H1 (cell line): ENCODE measurements at regions not wholly inside any gene's neighbourhood (a gene's known extent, or its start where the extent isn't known, plus 50 kb on each side); places are given as distances from the start of the nearest gene placed in this dataset.

ENCODE experiments used
- CTCF ChIA-PET: fragments of 300-600 bp; sonication (Branson Sonifier 250); formaldehyde crosslinking; loops from one replicate; lab custom pipeline; 2021; ENCODE audit not compliant: partially characterized antibody; lab: Charles Lee
- POLR2A ChIA-PET: fragments of 300-600 bp; sonication (Branson Sonifier 250); formaldehyde crosslinking; loops from one replicate; lab custom pipeline; 2021; ENCODE audit warnings: inconsistent platforms; ENCODE audit not compliant: partially characterized antibody; lab: Charles Lee
- DNase-seq, 2 experiments: peaks; one replicate each; pipeline versions ENCODE4 v3.0.0 to v3.0.0-alpha.2; 2010 to 2022; ENCODE audit warnings: low spot score in 2 of 2, low read depth in 1 of 2, mixed read lengths in 1 of 2
- FAIRE-seq: peaks from 2 replicates; lab custom pipeline; 2011; peaks lifted over from hg19 to GRCh38; lab: Jason Lieb, UNC
- H2AFZ ChIP-seq: 2 replicates; pipeline ENCODE4 v1.8.1; 2012; ENCODE audit warnings: low read length, inconsistent platforms
- H2AK5ac ChIP-seq: 2 replicates; pipeline ENCODE4 v1.6.1; 2013; ENCODE audit warnings: low read depth, low read length
- H2BK120ac ChIP-seq: replicated peaks from 2 replicates; pipeline ENCODE3; 2013; ENCODE audit warnings: low read depth, low read length, inconsistent platforms
- H2BK12ac ChIP-seq: 2 replicates; pipeline ENCODE4 v1.6.1; 2013; ENCODE audit warnings: low read depth, low read length
- H2BK15ac ChIP-seq: 2 replicates; pipeline ENCODE4 v1.6.1; 2013; ENCODE audit warnings: low read length
- H2BK20ac ChIP-seq: 2 replicates; pipeline ENCODE4 v1.6.1; 2013; ENCODE audit warnings: low read length
- H2BK5ac ChIP-seq: 2 replicates; pipeline ENCODE4 v1.6.1; 2013; ENCODE audit warnings: low read depth, low read length
- H3K14ac ChIP-seq: 2 replicates; pipeline ENCODE4 v1.6.1; 2013; ENCODE audit warnings: inconsistent platforms; ENCODE audit not compliant: insufficient read length
- H3K18ac ChIP-seq: 2 replicates; pipeline ENCODE4 v1.6.1; 2013; ENCODE audit warnings: low read length; ENCODE audit errors: extremely low read depth
- H3K23ac ChIP-seq: 2 replicates; pipeline ENCODE4 v1.6.1; 2013; ENCODE audit warnings: inconsistent platforms; ENCODE audit not compliant: insufficient read length
- H3K23me2 ChIP-seq: 2 replicates; pipeline ENCODE4 v1.6.1; 2013; ENCODE audit warnings: low read depth, low read length
- H3K27ac ChIP-seq: 2 replicates; pipeline ENCODE4 v1.6.1; 2011; ENCODE audit warnings: low read depth, low read length, inconsistent platforms
- H3K27me3 ChIP-seq, 4 experiments: replicated peaks in 1 of 4; 1 replicate in 1 of 4; 2 replicates in 3 of 4; pipeline versions ENCODE4 v1.6.1 to v1.8.1; 2011 to 2013; ENCODE audit warnings: low read length in 3 of 4, mild to moderate bottlenecking in 3 of 4, inconsistent platforms in 2 of 4, mixed read lengths in 2 of 4, moderate library complexity in 1 of 4; ENCODE audit not compliant: control insufficient read depth in 3 of 4, insufficient read depth in 3 of 4; ENCODE audit errors: extremely low read depth in 1 of 4
- H3K36me3 ChIP-seq, 4 experiments: 2 replicates each; pipeline versions ENCODE4 v1.6.1 to v1.8.1; 2011 to 2013; ENCODE audit warnings: mild to moderate bottlenecking in 4 of 4, low read length in 3 of 4, moderate library complexity in 2 of 4, control low read depth in 1 of 4, inconsistent platforms in 1 of 4; ENCODE audit not compliant: insufficient read depth in 4 of 4, control insufficient read depth in 2 of 4
- H3K4ac ChIP-seq: replicated peaks from 2 replicates; pipeline ENCODE3; 2013; ENCODE audit warnings: low read length, low read depth, mixed read lengths, inconsistent platforms; ENCODE audit not compliant: insufficient read length
- H3K4me1 ChIP-seq, 4 experiments: replicated peaks in 1 of 4; 1 replicate in 1 of 4; 2 replicates in 3 of 4; pipeline versions ENCODE4 v1.6.1 to v1.8.1; 2011 to 2013; ENCODE audit warnings: low read length in 3 of 4, inconsistent platforms in 2 of 4, mixed read lengths in 1 of 4; ENCODE audit not compliant: insufficient read depth in 4 of 4, control insufficient read depth in 3 of 4
- H3K4me2 ChIP-seq, 2 experiments: 2 replicates each; pipeline versions ENCODE4 v1.6.1 to v1.8.1; 2011 to 2013; ENCODE audit warnings: low read depth in 2 of 2, low read length in 2 of 2, control low read depth in 1 of 2, inconsistent platforms in 1 of 2, mild to moderate bottlenecking in 1 of 2; ENCODE audit not compliant: insufficient read depth in 1 of 2
- H3K4me3 ChIP-seq, 4 experiments: fragments of 200-600, 300-600 bp in 1 of 4; sonication (generic), shearing (Covaris generic), sonication (Bioruptor Twin) in 1 of 4; 2 replicates each; pipeline versions ENCODE4 v1.5.1 to v1.8.1; 2011 to 2016; ENCODE audit warnings: low read length in 4 of 4, low read depth in 3 of 4, control low read depth in 2 of 4, inconsistent platforms in 2 of 4, mild to moderate bottlenecking in 2 of 4, mixed read lengths in 1 of 4, moderate library complexity in 1 of 4; ENCODE audit not compliant: insufficient read depth in 2 of 4; ENCODE audit errors: extremely low read depth in 1 of 4
- H3K56ac ChIP-seq: replicated peaks from 2 replicates; pipeline ENCODE3; 2013; ENCODE audit warnings: low read depth, mild to moderate bottlenecking, mixed read lengths, low read length, inconsistent platforms; ENCODE audit not compliant: insufficient read length
- H3K79me1 ChIP-seq: 2 replicates; pipeline ENCODE4 v1.6.1; 2013; ENCODE audit warnings: low read depth, low read length, control low read depth
- H3K79me2 ChIP-seq, 2 experiments: 2 replicates each; pipeline versions ENCODE4 v1.6.1 to v1.8.1; 2012 to 2013; ENCODE audit warnings: low read length in 2 of 2, mild to moderate bottlenecking in 2 of 2, inconsistent platforms in 1 of 2; ENCODE audit not compliant: insufficient read depth in 2 of 2, control insufficient read depth in 1 of 2
- H3K9ac ChIP-seq, 4 experiments: replicated peaks in 1 of 4; 1 replicate in 1 of 4; 2 replicates in 3 of 4; pipeline versions ENCODE4 v1.6.1 to v1.8.1; 2011 to 2013; ENCODE audit warnings: low read depth in 3 of 4, low read length in 3 of 4, control low read depth in 2 of 4, mild to moderate bottlenecking in 2 of 4, moderate library complexity in 2 of 4, inconsistent platforms in 1 of 4; ENCODE audit errors: extremely low read depth in 1 of 4
- H3K9me3 ChIP-seq, 2 experiments: 2 replicates each; pipeline versions ENCODE4 v1.6.1 to v1.8.1; 2012 to 2013; ENCODE audit warnings: mild to moderate bottlenecking in 2 of 2, moderate library complexity in 2 of 2, control low read depth in 1 of 2, inconsistent platforms in 1 of 2, low read depth in 1 of 2, low read length in 1 of 2, mixed read lengths in 1 of 2; ENCODE audit not compliant: insufficient read depth in 2 of 2
- H4K20me1 ChIP-seq, 2 experiments: replicated peaks in 1 of 2; 2 replicates each; pipeline versions ENCODE3 to v1.8.1; 2011 to 2013; ENCODE audit warnings: inconsistent platforms in 2 of 2, low read length in 2 of 2, mild to moderate bottlenecking in 1 of 2; ENCODE audit not compliant: insufficient read depth in 2 of 2, control insufficient read depth in 1 of 2
- H4K5ac ChIP-seq: 2 replicates; pipeline ENCODE4 v1.6.1; 2013; ENCODE audit warnings: low read length, low read depth, mixed read lengths, inconsistent platforms; ENCODE audit not compliant: insufficient read length
- H4K8ac ChIP-seq: 2 replicates; pipeline ENCODE4 v1.8.0; 2013; ENCODE audit warnings: mild to moderate bottlenecking, moderate library complexity, low read length, inconsistent platforms; ENCODE audit not compliant: insufficient read depth; ENCODE audit errors: extremely low read depth
- H4K91ac ChIP-seq: replicated peaks from 2 replicates; pipeline ENCODE3; 2013; ENCODE audit warnings: low read length, mixed read lengths, inconsistent platforms; ENCODE audit not compliant: insufficient read length
- CBX8 ChIP-seq: fragments of 300-800, 300-1000 bp; sonication (generic); IDR thresholded peaks from 2 replicates; pipeline ENCODE4 v1.7.1; 2016; ENCODE audit warnings: low read depth, low read length, borderline replicate concordance
- CHD1 ChIP-seq: IDR thresholded peaks from 2 replicates; pipeline ENCODE4 v1.6.1; 2012; ENCODE audit warnings: low read depth, low read length, improper control_type of control experiment
- CREB1 ChIP-seq: IDR thresholded peaks from 2 replicates; pipeline ENCODE4 v1.6.1; 2012; ENCODE audit warnings: inconsistent platforms
- CTBP2 ChIP-seq: IDR thresholded peaks from 2 replicates; pipeline ENCODE4 v1.7.0; 2011; ENCODE audit warnings: borderline replicate concordance, mild to moderate bottlenecking, moderate library complexity, mixed read lengths, low read length; ENCODE audit not compliant: insufficient read depth, insufficient read length
- JUND ChIP-seq: IDR thresholded peaks from 2 replicates; pipeline ENCODE4 v1.6.1; 2011; ENCODE audit warnings: mild to moderate bottlenecking, improper control_type of control experiment, low read length
- KDM4A ChIP-seq: IDR thresholded peaks from one replicate; pipeline ENCODE4 v1.7.1; 2012; ENCODE audit warnings: low read depth, mild to moderate bottlenecking, moderate library complexity, low read length, inconsistent platforms; ENCODE audit not compliant: severe bottlenecking
- RAD21 ChIP-seq, 2 experiments: IDR thresholded peaks in 1 of 2; conservative IDR thresholded peaks in 1 of 2; 2 replicates each; pipeline ENCODE4 v1.6.1; 2011; ENCODE audit warnings: low read depth in 2 of 2, low read length in 2 of 2, improper control_type of control experiment in 1 of 2, inconsistent platforms in 1 of 2, mild to moderate bottlenecking in 1 of 2, moderate library complexity in 1 of 2
- WGBS, 2 experiments: shearing (Covaris generic) in 1 of 2; methylation state at CpG; one replicate each; pipeline versions ENCODE4 v1.1.6 to v1.1.7; 2013 to 2015; ENCODE audit warnings: low lambda C conversion rate in 2 of 2, mixed read lengths in 2 of 2, inconsistent platforms in 1 of 2, low coverage in 1 of 2, missing lambda C conversion rate in 1 of 2; ENCODE audit not compliant: insufficient replicate concordance in 2 of 2, insufficient coverage in 1 of 2, insufficient read length in 1 of 2; ENCODE audit errors: extremely low coverage in 1 of 2, missing lambda C conversion rate in 1 of 2; 5-methylcytosine and 5-hydroxymethylcytosine counted together

GRCh38 chr3:35184775-35185174, 454.6 kb upstream of the ARPP21 start:
- Histone ChIP-seq H3K79me2 (no peaks in the 10 kb centered on the region), H3K27ac (no peak overlapping the region), H3K56ac (no peak overlapping the region), H2AFZ (no peak overlapping the region), H3K36me3 (no peaks in the 10 kb centered on the region; a peak in 1 of 8 replicates), H3K4me2 (no peak overlapping the region), H3K4ac (no peak overlapping the region), H3K9ac (no peak overlapping the region), H3K18ac (no peak overlapping the region), H3K23ac (no peak overlapping the region), H3K79me1 (no peaks in the 10 kb centered on the region), H2BK5ac (no peak overlapping the region), H4K20me1 (no peaks in the 10 kb centered on the region), H3K4me3 (no peak overlapping the region), H3K27me3 (no peaks in the 10 kb centered on the region), H3K23me2 (no peaks in the 10 kb centered on the region), H2BK12ac (no peak overlapping the region), H4K8ac (no peak overlapping the region), H2BK120ac (no peak overlapping the region), H2BK15ac (no peak overlapping the region), H3K9me3 (peaks cover 12 to 15% of the 10 kb centered on the region in 2 experiments), H4K5ac (no peak overlapping the region), H4K91ac (no peak overlapping the region), H2BK20ac (no peak overlapping the region), H2AK5ac (no peak overlapping the region), H3K14ac (no peak overlapping the region), H3K4me1 (no peaks in the 10 kb centered on the region)
- 90% methylated on average over 2 of the region's 2 CpGs; no CpG with 5 or more reads in 1 of the 2 experiments for WGBS, 2 experiments
- CTCF ChIA-PET: no interaction called here
- no peak for FAIRE-seq
- POLR2A ChIA-PET: no interaction called here
- TF ChIP-seq CHD1 (no peak), RAD21 (IDR thresholded peaks at IDR 0.05 in 1 of 2, conservative IDR thresholded peaks at IDR 0.05 in 1 of 2; ENCODE audit: low read depth in 2 of 2, low read length in 2 of 2) (no peak), JUND (no peak), CBX8 (no peak), CREB1 (no peak), KDM4A (no peak), CTBP2 (no peak)
- DNase-seq: no peak
